OCI-M1 (cell line): ENCODE measurements at regions not wholly inside any gene's neighbourhood (a gene's known extent, or its start where the extent isn't known, plus 50 kb on each side); places are given as distances from the start of the nearest gene placed in this dataset.

Experiments
- DNase-seq: peaks from one replicate; lab custom pipeline; 2025; lab: John Stamatoyannopoulos, UW

DNA sequence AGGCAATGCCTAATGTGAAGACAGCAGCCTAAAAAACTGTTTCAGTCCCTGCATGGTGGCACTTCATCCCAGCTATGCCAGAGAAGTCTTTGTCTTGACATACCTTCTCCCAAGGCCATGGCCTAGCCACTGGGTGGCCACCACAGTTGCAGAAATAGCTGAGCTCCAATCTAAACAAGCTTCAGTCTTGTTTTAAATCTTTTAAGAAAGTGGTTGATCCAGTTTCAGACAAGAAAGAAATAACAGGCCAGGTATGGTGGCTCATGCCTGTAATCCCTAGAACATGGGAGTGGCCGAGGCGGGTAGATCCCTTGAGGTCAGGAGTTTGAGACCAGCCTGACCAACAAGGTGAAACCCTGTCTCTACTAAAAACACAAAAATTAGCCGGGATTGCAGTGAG is 600.0 kb upstream of the PLXNA2 start:
- DNase-seq, result no peak

DNA sequence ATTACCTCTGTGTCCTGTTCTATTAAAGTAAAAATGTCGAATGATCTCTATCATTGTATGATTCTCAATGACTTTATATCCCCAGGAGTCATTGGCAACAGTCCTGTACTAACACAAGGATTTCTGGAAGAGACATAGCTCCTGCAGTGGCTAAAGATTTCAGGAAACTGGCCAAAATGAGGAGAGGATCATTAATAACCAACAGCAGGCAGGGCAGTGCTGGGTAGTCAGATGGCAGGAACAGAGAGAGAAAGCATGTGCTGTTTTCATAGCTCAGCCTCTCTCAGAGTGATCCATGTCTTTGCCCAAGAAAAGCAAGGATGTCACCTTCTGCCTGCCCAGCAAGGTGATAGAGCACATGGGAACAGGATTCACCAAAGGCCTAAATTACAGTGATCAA is 604.7 kb upstream of the PLXNA2 start:
- no peak for DNase-seq

DNA sequence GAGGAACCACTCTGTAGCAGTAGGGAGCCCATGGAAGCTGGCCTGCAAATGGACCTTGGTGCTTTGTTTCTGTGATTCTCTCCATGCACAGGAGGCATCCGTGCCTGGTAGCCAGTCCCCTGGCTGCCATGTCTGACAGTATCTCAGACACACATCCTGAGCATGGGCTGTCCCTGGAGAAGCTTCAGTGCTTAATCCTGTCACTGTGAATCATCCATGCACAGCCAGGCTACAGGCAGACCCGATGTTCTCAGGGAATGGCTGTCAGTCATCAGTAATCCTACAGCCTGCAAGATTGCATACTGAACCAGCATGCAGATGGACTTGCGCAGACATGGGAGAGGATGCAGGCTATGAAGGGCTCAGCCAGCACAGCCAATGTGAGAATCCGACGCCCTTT is 606.3 kb upstream of the PLXNA2 start:
- DNase-seq, result no peak

DNA sequence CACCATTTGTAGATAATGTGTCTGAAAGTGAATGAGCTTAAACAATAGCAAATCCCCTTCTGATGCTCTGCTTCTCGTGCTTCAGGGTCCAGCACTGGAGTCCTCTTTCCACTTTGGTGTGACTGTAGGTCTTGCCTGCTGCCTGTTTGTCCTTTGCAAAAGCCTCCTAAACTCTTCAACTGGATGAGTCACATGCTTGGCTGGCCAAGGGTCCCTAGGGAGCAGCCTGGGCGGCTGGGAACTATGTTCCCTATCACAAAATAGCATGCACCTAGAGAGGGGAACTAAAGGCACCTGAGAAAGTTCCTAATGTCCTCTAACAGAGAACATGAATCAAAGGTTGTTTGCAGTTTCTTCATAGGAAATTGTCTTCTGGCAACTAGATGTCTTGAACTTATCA is 607.2 kb upstream of the PLXNA2 start:
- no peak for DNase-seq

DNA sequence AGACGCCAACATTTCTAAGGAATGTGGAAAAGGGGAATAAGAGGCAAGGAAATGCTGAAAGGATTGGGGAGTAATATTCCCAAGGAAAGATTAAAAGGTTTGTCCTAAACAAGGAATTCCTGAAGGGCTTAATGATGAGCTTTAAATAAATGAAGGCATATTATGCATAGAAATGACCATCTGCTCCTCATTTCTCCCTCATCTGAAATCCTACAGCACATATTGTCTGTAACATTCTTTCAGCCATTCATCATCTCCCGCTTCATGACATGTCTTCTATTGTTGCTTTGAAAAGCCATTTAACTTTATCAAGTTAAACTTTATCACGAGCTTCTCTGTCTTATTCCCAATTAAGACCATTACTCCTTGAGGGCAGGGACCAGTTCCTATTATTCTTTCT is 608.7 kb upstream of the PLXNA2 start:
- DNase-seq, result no peak

DNA sequence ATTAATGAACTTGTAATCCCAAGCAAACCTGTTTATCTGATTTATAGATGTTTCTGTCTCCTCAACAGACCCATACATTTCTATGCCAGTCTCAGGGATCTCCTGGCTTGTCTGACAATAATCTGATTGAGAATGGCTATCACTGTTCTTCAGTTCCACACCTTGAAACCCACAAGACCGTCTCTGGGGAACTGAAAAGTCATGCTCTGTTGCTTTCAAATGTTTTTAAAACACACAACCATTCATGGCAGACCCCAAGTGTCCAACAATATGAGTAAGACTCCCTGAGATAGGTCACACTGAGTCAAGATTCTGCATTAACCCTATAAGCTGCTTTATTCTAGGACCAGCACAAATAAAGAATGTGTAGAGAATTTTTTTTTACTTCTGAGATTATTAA is 611.2 kb upstream of the PLXNA2 start:
- DNase-seq, result no peak

DNA sequence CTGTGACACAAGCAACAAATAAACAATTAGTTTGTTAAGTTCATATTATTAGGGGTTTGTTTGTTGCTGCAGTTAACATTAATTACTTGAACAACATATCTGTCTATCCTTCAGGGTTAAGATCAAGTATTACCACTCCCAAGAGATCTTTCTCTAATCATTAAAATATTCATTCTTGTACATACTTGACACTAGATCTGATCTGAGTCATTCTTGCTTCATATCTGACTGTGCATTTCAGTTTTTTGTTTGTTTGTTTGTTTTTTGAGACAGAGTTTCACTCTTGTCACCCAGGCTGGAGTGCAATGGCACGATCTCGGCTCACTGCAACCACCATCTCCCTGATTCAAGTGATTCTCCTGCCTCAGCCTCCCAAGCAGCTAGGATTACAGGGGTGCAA is 613.3 kb upstream of the PLXNA2 start:
- no peak for DNase-seq

DNA sequence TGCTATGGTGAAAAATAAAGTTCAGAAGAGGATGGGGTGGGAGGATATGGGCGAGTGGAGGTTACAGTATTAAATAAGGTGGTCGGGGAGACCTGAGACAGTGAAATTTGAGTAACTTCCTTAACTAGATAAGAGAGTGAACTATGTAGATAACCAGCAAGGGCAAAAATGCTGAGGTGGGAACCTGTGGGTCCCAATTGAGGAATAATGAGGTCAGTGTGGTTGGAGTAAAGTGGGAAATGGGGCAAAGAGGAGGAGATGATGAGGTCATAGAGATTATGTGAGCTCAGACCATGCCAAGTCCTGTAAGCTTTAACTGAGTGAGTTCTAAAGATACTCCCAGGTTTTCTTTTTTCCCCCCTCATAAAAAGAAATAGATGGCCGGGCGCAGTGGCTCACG is 614.6 kb upstream of the PLXNA2 start:
- DNase-seq, result no peak

DNA sequence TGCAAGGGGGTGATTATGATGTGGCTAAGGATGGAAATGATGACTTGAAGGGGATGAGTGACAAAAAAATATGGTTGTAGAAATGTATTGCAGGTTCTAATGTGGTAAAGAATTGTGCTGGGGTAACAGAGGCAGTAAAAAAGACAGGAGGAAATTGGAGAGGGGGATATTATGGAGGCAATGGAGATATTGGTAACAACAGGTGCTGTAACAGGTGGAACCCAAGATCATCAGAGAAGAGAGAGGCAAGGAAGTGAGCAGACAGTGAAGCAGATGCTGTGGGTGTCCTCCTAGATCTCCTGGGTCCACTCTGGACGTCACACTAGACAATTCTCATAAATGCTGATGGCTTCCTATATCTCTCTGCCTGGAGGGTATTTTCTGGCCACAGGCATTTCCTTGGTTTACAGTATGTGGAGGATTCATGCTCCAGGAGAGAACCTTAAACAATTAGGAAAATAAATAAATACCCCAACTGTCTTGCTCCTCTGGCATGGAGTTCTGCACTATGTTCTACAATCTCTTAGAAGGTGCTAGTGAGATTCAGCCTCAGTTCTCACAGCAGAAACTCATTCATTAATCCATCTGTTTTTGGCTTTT is 620.3 kb upstream of the PLXNA2 start:
- DNase-seq, result no peak

DNA sequence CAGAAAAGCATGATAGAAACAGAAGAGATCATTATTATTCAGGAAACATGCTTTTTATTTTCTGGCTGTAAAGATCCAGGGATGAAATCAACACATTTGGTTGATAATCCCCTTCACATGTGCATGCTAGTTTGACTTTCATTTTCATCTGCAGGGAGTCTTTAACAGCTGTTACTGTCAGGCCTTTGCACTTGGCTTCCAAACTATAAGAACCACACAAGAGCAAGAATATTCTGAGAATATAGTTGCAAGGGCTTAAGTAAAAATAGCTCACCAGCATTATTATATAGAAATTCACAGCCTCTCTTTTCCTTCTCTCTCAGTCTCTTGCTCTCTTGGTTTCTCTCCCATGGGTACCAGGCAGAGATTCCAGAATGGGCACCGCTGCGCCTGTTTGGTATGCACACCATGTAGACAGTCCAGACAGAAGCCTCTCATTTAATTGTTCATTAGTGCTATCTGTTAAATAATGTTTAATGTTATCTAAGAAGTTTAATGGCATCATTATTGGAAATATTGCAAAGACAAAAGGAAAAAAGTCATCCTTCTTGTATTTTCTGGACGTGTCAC is 622.3 kb upstream of the PLXNA2 start:
- DNase-seq, result no peak

DNA sequence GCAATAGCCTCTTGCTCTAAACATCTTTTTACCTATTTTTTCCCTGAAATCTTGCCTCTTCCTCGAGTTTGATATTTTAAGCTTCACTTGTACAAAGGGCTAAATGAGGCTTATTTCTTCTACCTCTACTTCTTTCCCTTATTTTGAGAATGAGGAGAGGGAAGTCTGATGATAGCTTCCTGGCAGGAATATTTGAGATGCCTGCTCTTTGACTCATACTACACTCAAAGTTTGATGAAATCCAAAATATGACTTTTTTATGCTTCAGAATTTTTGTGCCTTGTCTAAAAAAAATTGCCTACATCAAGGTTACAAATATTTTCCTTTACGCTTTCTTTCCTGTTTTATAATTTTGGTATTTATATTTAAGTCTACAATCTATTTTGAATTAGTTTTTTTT is 624.4 kb upstream of the PLXNA2 start:
- DNase-seq, result no peak

DNA sequence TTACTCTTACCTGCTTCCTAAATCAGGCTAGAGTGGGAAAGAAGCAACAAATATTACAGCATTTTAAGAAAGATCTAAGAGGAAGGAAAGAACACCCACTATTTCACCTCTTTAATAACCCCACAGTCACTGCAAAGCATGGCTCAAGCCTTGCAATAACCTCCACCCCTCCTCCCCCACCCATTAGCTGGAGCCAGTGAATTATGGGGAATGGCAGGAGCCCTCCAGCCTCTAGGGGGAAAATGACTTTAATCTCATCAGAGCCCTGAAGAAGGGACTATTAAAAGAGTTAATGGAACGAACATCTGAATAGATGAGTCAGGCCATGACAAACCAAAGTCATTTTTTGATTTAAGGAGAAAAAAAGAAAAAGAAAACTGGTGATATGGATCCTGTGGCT is 630.7 kb upstream of the PLXNA2 start:
- DNase-seq, result no peak

DNA sequence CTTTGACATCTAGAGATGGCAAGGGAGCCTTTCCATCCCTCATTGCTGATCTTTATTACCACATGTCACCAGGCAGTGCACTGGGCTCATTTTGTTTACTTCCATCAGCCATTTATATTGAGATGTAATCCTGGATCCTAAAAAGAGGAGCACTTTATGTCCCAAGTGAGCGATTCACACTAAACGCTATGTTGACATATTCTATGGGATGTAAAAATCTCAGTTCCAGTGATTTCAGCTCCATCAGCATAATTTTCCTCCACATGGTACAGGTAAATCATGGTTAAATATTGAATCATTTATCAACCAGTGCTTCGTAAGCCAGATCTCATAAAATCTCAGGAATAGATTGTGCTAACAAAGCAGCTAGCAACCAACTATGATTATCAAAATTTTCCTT is 634.8 kb upstream of the PLXNA2 start:
- no peak for DNase-seq

DNA sequence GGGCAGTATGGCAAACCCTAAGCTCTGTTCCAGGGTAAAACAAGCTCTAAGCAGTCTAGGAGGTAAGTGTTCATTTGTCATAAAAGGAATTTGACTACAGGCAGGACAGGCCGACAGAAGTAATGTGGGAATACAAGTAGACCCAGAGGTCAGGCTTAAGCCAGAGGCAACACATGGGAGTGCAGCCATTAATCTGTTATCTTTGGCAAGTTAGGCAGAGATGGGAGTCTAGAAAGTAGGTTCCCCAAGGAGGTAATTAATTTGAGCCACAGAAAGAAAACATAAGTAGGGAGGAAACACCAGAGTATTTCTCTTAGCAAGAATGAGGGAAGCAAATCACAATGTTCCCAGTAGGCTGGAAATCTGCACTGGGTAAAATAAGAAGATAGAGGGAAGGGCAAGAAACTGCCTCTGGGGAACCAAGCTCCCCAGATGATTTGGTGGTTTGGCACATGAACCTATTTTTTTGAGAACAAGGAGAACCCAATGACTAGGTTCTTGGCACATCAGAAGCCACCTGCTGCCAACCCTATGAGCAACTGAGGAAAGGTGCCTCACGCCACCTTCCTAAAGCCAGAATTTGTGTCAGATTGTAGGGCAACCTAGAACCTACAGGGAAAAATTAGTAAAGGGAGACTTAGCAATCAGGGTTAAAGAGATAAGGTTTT is 636.4 kb upstream of the PLXNA2 start:
- no peak for DNase-seq

DNA sequence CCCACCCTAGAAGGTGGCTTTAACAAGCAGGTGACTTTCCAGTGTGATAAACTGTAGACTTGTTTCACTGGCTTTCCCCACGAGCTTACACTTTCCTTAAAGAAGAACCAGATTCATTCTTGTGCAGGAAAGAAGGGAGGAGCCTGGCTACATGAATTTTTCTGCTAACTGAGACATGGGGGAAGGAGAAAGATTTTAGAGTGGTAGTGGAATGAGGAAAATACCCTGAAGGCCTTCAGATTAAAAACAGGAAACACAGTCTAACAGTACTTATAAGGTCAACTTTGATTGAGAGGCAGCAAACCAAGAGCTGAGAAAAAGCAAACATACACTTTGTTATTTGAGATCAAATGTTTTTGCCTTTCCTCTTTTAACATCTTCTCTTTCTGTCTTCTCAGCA is 640.9 kb upstream of the PLXNA2 start:
- no peak for DNase-seq

DNA sequence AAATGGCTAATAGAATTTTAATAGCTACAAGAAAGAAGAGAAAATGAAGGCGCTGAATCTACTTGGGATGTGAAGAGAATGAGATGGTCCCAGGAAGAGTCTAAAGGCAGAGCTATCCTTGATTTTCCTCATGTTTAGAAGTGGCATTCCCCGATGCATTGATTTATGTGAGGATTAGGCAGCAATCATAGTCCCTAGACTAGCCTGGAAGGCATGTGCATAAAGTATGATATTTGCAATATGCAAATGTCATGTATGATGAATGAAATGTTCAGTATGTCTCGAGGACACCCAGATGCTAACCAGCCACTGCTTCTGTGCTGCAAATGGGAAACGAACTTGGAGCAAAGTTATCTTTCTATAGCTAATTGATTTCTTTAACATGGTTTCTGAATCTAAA is 641.5 kb upstream of the PLXNA2 start:
- DNase-seq, result no peak

DNA sequence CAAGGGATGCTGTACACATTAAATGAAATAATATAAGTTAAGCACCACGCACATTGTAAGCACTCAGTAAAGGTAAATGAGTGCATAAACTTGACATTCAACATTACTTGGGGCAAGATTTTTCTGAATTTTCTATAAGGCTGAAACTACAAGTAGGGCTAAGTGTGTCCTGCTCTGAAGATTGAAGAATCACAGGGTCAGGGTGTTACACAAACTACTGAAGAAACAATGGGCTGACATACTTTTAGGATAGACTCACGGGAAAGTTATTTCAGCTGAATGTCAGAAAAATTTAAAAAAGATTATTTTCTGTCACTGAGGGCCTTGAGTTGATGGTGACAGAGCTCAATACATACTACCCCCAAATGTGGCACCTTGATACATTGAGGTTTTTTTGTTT is 644.2 kb upstream of the PLXNA2 start:
- DNase-seq, result no peak

DNA sequence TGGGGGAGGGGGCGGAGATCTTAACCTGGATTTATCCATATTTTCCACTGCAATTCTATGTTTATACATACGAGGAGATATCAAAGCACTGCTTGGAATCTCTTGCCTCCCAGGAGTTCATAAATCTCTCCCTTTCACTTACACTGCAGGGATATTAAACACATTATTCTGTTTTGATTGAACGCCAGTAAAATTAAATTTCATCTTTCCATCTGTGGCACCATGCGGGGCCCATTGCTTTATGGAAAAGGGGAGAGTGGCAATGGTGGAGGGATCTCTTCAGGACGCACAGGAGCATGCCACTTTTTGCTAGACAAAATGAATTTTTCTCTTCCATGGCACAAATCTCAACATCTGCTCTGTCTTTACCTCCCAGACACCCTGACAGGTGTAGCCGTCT is 648.0 kb upstream of the PLXNA2 start:
- no peak for DNase-seq

DNA sequence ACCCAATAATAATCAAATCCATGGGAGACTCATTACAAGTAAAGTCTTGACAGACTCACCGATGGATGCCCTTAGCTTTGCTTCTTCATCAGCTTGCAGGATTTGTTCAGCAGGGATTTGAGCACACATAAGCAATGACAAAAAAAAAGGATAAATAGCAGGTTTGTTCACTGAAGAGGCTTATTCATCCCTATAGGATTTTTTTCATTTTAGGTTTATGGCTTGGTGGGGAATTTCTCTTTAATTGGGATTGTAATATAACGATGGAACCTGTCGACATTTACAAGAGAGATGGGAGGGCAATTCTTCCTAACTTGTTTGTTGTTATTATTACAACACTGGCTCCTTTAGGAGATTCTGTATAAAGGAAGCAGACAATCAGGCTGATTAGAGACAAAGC is 649.1 kb upstream of the PLXNA2 start:
- DNase-seq, result no peak

DNA sequence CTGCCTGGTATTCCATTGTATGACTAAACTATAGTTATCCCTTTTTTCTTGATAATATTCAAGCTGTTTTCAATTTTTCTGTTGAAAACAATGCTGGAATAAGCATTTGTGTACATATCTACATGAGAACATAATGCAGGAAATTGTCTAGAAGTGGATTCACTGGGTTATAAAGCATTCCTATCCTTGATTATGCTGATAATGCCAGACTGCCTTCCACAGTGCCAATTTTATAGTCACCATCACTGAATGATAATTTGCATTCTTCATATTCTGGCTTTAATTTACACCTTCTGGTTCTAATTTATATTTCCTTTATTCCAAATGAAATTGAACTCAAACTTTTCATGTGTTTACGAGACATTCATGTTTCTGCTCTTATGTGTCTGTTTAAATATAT is 651.0 kb upstream of the PLXNA2 start:
- DNase-seq, result no peak

DNA sequence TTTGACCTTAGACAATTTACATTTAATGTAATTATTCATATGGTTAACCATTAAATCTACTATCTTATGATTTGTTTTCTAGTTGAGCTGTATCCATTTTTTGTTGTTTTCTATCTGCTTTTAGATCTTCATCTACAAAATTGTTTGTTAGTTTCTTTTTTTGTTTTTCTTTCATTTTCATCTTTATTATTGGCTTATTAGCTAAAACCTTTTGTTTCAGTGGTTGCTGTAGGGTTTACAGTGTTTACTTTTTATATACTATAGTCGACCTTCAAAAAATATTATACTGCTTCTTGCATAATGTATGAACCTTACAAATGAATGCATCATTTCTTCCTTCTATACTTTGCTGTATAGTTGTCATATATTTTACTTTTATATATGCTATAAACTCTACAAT is 651.6 kb upstream of the PLXNA2 start:
- DNase-seq, result no peak

DNA sequence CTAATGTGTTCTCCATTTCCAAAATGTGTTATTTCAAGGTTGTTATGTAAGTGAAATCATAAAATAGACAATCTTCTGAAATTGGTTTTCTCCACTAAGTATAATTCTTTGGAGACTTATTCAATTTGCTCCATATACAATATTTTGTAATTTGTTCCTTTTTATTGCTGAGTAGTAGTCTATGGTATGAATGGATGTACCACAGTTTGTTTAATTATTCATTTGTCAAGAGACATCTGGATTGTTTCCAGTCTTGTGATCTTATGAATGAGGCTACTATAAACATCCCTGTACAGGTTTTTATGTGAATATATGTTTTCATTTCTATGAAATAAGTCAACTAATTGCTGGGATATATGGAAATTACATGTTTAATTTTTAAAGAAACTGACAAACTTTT is 652.6 kb upstream of the PLXNA2 start:
- no peak for DNase-seq

DNA sequence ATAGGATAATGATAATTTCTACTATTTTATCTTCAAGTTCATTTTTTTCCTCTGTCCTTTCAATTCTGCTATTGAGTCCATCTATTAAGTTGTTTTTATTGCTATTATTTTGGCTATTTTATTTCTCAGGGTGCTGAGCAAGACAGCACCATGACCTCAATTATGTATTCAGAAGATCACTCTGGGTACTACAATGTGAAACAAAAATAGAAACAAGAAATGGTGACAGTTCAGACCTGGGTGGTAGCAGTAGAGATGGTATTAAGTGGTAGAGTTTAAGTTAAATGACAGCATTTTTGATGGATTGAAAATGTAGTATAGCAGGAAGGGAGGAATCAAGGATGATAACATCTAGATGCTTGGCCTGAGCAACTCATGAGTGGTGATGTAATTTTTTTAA is 655.3 kb upstream of the PLXNA2 start:
- DNase-seq, result no peak

DNA sequence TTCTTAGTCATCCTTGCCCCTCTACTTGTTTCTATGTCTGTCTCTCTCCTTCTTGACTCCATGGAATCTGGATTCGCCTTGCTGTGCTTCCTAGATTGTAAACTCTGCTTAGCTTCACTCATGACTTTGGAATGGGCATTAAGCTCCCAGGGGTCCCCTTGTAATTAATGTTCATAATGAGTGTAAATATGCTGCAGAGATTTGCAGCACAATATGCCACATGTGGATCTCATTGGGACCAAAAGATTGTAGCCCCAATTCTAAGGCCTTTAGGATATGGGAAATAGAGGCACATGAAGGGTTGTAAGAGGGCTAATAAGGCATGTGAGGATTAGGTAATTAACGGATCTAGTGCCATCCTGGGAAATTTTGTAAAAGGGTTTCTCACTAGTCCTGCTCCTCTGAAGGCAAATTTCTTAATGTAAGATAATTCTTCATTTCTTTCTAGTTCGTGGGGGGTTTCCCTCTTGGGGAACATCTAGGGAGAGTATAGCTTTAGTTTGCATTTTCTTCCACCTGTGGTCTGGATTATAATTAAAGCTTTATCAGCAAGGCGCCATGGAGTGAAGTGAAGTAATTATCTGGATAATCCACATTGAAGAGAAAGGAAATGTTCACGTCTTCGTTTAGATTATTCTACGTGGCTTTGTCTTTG is 659.2 kb upstream of the PLXNA2 start:
- DNase-seq, result no peak
